GM12873 (cell line): ENCODE measurements at regions not wholly inside any gene's neighbourhood (a gene's known extent, or its start where the extent isn't known, plus 50 kb on each side); places are given as distances from the start of the nearest gene placed in this dataset.

Experiments
- TF ChIP-seq, protein P1 (sequence below): IDR thresholded peaks from 2 replicates; pipeline ENCODE4 v1.5.1; 2012; ENCODE audit warnings: low read depth, mild to moderate bottlenecking, moderate library complexity, low read length, control low read depth; ENCODE audit not compliant: insufficient read depth; ENCODE audit errors: missing control alignments

DNA sequence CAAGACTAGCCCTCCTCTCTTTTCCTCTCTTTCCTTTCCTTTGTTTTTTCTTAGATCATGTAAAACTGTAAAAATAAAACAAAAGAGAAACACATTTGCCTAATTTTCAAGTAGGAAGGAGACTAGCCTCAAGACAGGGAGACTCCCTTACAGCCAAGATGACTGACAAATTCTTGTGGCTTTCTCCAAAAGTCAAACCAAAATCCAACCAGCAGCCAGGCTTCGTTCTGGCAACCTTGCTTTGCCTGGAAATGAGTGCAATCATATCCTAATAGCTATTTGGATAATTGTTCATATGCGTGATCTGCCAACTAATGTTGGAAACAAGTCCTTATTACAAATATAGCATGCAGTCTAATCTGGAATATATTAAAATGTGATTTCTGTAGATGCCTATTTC is 868.9 kb upstream of the SOX9 start:
- TF ChIP-seq, protein P1, sequence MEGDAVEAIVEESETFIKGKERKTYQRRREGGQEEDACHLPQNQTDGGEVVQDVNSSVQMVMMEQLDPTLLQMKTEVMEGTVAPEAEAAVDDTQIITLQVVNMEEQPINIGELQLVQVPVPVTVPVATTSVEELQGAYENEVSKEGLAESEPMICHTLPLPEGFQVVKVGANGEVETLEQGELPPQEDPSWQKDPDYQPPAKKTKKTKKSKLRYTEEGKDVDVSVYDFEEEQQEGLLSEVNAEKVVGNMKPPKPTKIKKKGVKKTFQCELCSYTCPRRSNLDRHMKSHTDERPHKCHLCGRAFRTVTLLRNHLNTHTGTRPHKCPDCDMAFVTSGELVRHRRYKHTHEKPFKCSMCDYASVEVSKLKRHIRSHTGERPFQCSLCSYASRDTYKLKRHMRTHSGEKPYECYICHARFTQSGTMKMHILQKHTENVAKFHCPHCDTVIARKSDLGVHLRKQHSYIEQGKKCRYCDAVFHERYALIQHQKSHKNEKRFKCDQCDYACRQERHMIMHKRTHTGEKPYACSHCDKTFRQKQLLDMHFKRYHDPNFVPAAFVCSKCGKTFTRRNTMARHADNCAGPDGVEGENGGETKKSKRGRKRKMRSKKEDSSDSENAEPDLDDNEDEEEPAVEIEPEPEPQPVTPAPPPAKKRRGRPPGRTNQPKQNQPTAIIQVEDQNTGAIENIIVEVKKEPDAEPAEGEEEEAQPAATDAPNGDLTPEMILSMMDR, result no peak

DNA sequence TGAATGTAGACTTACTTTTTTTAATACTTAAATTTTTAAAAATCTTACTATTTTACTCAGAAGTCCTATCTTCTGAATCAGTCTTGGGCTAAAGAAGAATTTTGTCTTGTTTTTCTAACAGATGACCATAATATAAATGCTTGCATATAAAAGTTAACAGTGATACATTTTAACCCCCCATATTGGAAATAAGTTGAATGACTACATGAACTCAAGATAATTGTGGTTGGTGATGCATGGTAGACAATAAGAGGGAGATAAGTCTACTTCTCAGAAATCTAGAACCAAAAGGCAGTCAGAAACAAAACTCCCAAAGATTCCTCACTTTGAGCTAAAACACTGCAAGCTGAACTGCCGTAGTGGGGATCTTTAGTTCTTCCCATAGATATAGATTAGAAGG is 868.4 kb upstream of the SOX9 start:
- TF ChIP-seq, protein P1, result no peak

DNA sequence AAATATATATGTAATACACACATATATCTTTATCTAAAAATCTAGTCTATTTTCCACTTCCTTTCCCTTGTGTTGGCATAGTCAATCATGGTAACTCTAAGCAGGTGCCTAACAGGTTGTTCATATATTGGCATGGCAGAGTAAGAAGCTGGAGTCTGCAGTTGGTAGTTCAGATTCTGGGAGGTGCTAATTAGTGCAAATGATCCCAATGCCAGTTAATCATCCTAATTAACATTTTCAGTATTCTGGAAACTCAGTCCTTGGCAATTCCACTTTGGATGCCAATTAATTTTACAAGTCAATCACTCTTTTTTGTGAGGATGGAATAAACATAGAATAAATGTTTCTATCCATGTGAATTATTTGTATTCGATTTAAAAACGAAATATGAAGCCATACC is 863.7 kb upstream of the SOX9 start:
- TF ChIP-seq, protein P1, result no peak

DNA sequence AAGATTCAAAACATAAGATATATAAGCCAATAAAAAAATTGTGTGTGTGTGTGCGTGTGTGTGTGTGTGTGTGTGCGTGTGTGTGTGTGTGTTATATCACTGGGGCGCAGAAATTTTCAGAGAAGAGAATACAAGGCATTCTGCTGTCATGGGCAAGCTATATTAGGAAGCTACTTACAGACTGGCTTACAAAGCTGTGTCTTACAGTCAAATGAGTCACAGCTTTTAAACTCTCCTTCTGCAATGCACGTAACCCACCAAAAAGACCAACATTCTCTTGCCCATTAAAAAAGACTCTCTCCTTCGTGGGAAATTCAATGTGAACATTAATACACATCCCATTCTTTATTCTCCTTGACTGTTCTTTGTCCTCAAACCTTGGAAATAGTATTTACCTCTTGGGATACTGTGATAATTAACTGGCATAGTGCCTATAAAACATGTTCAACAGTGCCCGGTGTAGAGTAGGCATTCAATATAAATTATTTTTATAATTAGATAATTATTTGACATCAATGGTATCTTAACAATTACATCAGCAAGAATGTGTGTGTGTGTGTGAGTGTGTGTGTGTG is 860.4 kb upstream of the SOX9 start:
- TF ChIP-seq, protein P1, result no peak

DNA sequence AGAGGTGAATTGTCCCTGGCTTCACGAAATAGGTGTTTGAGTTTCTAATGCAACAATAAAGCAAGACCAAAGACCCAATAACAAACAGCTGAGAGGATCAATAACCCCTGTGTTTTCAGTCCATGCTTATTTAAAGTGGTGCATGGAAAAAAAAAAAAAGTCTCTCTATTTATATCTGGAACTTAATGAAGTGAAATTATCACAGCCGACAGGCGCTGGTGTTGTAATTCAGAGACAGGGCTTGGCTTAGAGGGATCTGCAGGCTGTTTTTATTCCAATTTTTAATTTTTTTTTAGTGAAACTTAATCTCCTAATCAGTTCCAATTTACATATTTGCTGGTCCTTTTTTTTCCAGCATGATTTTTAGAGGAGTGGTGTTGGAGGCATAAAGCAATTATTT is 858.2 kb upstream of the SOX9 start:
- TF ChIP-seq, protein P1, result no peak

DNA sequence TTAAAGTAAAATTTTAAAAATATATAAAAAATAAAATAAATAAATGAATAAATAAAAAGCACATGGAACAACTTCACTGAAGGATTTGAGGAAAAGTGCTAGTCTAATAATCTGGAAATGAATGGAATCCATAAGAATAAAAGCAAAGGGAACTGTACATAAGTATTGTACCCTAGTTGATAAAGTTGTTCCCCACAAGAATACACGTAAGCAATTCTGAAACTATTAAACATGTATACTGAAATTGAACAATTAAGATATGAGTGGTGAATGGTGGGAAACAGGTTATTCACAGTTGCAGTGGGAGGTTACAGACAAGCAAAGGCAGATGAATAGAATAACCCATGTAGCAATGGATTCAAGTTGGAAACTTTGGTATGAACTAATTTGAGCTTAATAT is 853.2 kb upstream of the SOX9 start:
- TF ChIP-seq, protein P1, result no peak

DNA sequence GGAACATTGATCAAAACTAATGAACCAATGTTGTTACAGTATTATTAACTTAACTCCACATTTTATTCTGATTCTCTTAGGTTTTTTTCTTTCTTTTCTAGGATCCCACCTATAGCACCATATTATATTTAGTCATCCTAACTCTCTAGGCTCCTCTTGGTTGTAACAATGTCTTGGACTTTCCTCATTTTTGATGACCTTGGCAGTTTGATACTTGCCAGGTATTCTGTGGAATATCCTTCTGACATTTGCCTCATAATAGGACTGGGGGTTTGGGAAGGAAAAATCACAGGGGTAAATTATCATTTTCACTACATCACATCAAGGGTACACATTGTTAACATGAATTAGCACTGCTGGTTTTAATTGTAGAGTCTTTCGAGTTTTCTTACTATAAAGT is 851.6 kb upstream of the SOX9 start:
- TF ChIP-seq, protein P1, result no peak

DNA sequence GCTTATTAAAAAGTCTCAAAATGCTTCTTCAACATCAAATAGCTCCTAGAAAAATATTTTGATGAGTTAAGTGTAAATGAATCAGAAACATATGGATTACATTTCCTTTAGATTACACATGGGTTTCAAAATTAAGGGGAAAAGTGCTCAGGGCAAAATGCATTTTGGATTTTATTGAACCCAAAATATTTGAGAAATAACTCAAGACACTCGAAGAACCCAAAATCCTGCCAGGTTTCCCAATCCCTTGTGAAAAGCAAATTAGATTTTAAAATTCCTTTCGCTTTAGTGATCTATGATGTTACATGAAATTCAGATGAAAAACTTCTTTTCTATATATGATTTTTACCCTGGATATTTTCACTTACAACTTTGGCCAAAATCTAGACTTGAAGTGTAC is 847.4 kb upstream of the SOX9 start:
- TF ChIP-seq, protein P1, result no peak
